Left ventricle myocardium superior (tissue), 1 donor: ENCODE measurements at regions not wholly inside any gene's neighbourhood (a gene's known extent, or its start where the extent isn't known, plus 50 kb on each side); places are given as distances from the start of the nearest gene placed in this dataset.
"Not testable (repeated sequence)": the region's sequence is repeated elsewhere in the genome, so short reads cannot be mapped to it uniquely, and the experiment has no call there.

ENCODE experiments used
- ATAC-seq: fragments of 200-7000 bp; cut with Tn5 transposase; one replicate; pipeline ENCODE4 v1.9.1; 2020; ENCODE audit warnings: mild to moderate bottlenecking, moderate library complexity
- DNase-seq: peaks from one replicate; pipeline ENCODE4 v3.0.0-alpha.2; 2020
- intact Hi-C: fragments of 100-400 bp; cut with micrococcal nuclease; formaldehyde crosslinking; loops from one replicate; pipeline ENCODE4 v1.11.0; 2022
- donor health status: DM: no; HTN: yes; CAD: no; lungs with severe emphysema.

- intact Hi-C loops = no loop called here
- DNase-seq (no peak), ATAC-seq (no peak)
Measured at GRCh38 chr12:115297445-115297844, 613.5 kb upstream of the TBX3 start.

- ATAC-seq = no peak
- intact Hi-C loops = no loop called here
- DNase-seq = no peak
Measured at GRCh38 chr12:115296613-115297198, 612.7 kb upstream of the TBX3 start.

GRCh38 chr12:115295886-115296285 lies 611.9 kb upstream of the TBX3 start:
- DNase-seq (no peak), ATAC-seq (no peak)
- intact Hi-C loops = no loop called here

GRCh38 chr12:115294453-115295133 lies 610.6 kb upstream of the TBX3 start:
- ATAC-seq (no peak), DNase-seq (no peak)
- intact Hi-C loops = no loop called here

- ATAC-seq, intact Hi-C loops, DNase-seq: not testable (repeated sequence)
Measured at GRCh38 chr12:115285429-115285828, 601.5 kb upstream of the TBX3 start.

GRCh38 chr12:115273456-115273855 lies 589.5 kb upstream of the TBX3 start:
- intact Hi-C loops = no loop called here
- DNase-seq (no peak), ATAC-seq (no peak)

GRCh38 chr12:115268451-115268850 lies 584.5 kb upstream of the TBX3 start:
- intact Hi-C loops = no loop called here
- no peak for DNase-seq
- ATAC-seq = no peak

- ATAC-seq (no peak), DNase-seq (no peak)
- intact Hi-C loops = no loop called here
Measured at GRCh38 chr12:115267891-115268290, 583.9 kb upstream of the TBX3 start.

- DNase-seq = no peak
- no peak for ATAC-seq
- intact Hi-C loops = no loop called here
Measured at GRCh38 chr12:115267464-115267863, 583.5 kb upstream of the TBX3 start.

- ATAC-seq = no peak
- intact Hi-C loops = no loop called here
- no peak for DNase-seq
Measured at GRCh38 chr12:115264605-115265004, 580.6 kb upstream of the TBX3 start.

GRCh38 chr12:115261691-115262398 lies 577.9 kb upstream of the TBX3 start:
- DNase-seq (no peak), ATAC-seq (no peak)
- intact Hi-C loops = no loop called here

GRCh38 chr12:115260762-115261675 lies 577.0 kb upstream of the TBX3 start:
- intact Hi-C loops = no loop called here
- ATAC-seq (no peak), DNase-seq (no peak)

- intact Hi-C loops = no loop called here
- DNase-seq (no peak), ATAC-seq (no peak)
Measured at GRCh38 chr12:115259968-115260747, 576.2 kb upstream of the TBX3 start.

GRCh38 chr12:115257791-115258190 lies 573.8 kb upstream of the TBX3 start:
- ATAC-seq (no peak), DNase-seq (no peak)
- intact Hi-C loops = no loop called here

GRCh38 chr12:115255962-115256361 lies 572.0 kb upstream of the TBX3 start:
- ATAC-seq (no peak), DNase-seq (no peak)
- intact Hi-C loops = no loop called here

- ATAC-seq (no peak), DNase-seq (no peak)
- intact Hi-C loops = no loop called here
Measured at GRCh38 chr12:115255257-115255656, 571.3 kb upstream of the TBX3 start.

- ATAC-seq = no peak
- intact Hi-C loops = no loop called here
- no peak for DNase-seq
Measured at GRCh38 chr12:115253049-115253448, 569.1 kb upstream of the TBX3 start.

- DNase-seq (no peak), ATAC-seq (no peak)
- intact Hi-C loops = no loop called here
Measured at GRCh38 chr12:115251727-115252126, 567.8 kb upstream of the TBX3 start.

GRCh38 chr12:115249671-115250278 lies 565.8 kb upstream of the TBX3 start:
- intact Hi-C loops = no loop called here
- ATAC-seq (no peak), DNase-seq (no peak)
